ENCODE measurements at regions not wholly inside any gene's neighbourhood (a gene's known extent, or its start where the extent isn't known, plus 50 kb on each side); places are given as distances from the start of the nearest gene placed in this dataset.

- Histone ChIP-seq H3K27ac (ENCODE audit: low read length) (no peak overlapping the region), H4K20me1 (ENCODE audit: insufficient read depth) (no peaks in the 10 kb centered on the region), H3K27me3 (ENCODE audit: insufficient read depth, low read depth, low read length) (no peaks in the 10 kb centered on the region), H3K36me3 (ENCODE audit: insufficient read depth, low read length) (no peaks in the 10 kb centered on the region), H3K9me2 (ENCODE audit: insufficient read depth, low read length) (no peaks in the 10 kb centered on the region), H2AFZ (ENCODE audit: low read depth, low read length) (no peak overlapping the region), H3K4me3 (ENCODE audit: low read length) (no peak overlapping the region), H3K79me2 (replicated peaks; ENCODE audit: insufficient read depth, low read length) (no peaks in the 10 kb centered on the region), H3K9ac (ENCODE audit: low read length) (no peak overlapping the region), H3F3A (ENCODE audit: insufficient read depth, low read length, poor library complexity, severe bottlenecking) (no peaks in the 10 kb centered on the region), H3K4me2 (ENCODE audit: low read length) (no peak overlapping the region), H3K9me3 (ENCODE audit: low read length) (peaks cover 4% of the 10 kb centered on the region)
- TF ChIP-seq SMC3 (conservative IDR thresholded peaks at IDR 0.05; ENCODE audit: poor library complexity), result no peak
- no peak for TF ChIP-seq POLR2AphosphoS5 (IDR thresholded peaks at IDR 0.05)
- TF ChIP-seq RAD21 (conservative IDR thresholded peaks at IDR 0.05), result no peak
- no peak for TF ChIP-seq EP300 (conservative IDR thresholded peaks at IDR 0.05; ENCODE audit: poor library complexity, severe bottlenecking)
- TF ChIP-seq TAF1 (IDR thresholded peaks at IDR 0.05; ENCODE audit: low read depth), result no peak
- TF ChIP-seq, protein P1, sequence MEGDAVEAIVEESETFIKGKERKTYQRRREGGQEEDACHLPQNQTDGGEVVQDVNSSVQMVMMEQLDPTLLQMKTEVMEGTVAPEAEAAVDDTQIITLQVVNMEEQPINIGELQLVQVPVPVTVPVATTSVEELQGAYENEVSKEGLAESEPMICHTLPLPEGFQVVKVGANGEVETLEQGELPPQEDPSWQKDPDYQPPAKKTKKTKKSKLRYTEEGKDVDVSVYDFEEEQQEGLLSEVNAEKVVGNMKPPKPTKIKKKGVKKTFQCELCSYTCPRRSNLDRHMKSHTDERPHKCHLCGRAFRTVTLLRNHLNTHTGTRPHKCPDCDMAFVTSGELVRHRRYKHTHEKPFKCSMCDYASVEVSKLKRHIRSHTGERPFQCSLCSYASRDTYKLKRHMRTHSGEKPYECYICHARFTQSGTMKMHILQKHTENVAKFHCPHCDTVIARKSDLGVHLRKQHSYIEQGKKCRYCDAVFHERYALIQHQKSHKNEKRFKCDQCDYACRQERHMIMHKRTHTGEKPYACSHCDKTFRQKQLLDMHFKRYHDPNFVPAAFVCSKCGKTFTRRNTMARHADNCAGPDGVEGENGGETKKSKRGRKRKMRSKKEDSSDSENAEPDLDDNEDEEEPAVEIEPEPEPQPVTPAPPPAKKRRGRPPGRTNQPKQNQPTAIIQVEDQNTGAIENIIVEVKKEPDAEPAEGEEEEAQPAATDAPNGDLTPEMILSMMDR (IDR thresholded peaks at IDR 0.05; ENCODE audit: poor library complexity, severe bottlenecking), result no peak
- no peak for TF ChIP-seq MXI1 (conservative IDR thresholded peaks at IDR 0.05; ENCODE audit: poor library complexity, severe bottlenecking)
- TF ChIP-seq EZH2 (IDR thresholded peaks at IDR 0.05; ENCODE audit: borderline replicate concordance, insufficient read depth, low read length, poor library complexity, severe bottlenecking), result no peak
- TF ChIP-seq REST (IDR thresholded peaks at IDR 0.05; ENCODE audit: borderline replicate concordance), result no peak
Measured at GRCh38 chr2:234677758-234678538, 181.1 kb upstream of the ARL4C start.

DNA sequence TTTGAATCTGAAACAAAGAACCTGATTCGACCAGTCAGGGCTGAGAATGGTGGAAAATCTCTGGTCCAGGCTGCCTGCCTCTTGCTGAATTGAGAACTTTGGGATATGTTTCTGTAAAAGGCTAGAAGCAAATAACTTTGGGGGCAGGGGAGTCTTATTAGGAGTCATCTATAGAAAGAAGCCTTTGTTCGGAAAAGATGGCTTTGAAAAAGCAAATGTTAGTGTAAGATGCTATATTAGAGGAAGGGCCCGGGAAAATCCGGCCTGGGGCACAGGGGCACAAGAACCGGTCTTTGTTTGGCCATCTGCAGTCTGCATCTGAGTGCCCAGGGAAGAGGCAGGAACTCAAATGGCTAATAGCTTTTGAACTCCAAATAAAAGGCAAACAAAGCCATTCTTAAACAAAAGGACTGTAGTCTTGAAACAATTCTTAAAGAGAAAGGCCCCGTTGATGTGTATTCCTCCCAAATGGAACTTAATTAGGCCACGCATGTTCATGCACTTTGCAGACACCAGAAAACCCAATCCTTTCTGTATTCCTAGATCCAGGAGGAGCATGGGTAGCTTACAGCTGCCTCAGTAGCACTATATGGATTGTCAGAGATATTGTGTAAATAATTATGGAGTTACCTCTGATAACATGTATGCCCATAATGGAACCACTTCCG, 180.0 kb upstream of the ARL4C start:
- Histone ChIP-seq H3K27ac (ENCODE audit: low read length) (no peak overlapping the region), H4K20me1 (ENCODE audit: insufficient read depth) (no peaks in the 10 kb centered on the region), H3K4me3 (ENCODE audit: low read length) (no peak overlapping the region), H3K79me2 (replicated peaks; ENCODE audit: insufficient read depth, low read length) (no peaks in the 10 kb centered on the region), H3K9me3 (ENCODE audit: low read length) (peaks cover 4% of the 10 kb centered on the region), H2AFZ (ENCODE audit: low read depth, low read length) (no peak overlapping the region), H3K27me3 (ENCODE audit: insufficient read depth, low read depth, low read length) (no peaks in the 10 kb centered on the region), H3K9ac (ENCODE audit: low read length) (no peak overlapping the region), H3K36me3 (ENCODE audit: insufficient read depth, low read length) (no peaks in the 10 kb centered on the region), H3K4me2 (ENCODE audit: low read length) (no peak overlapping the region), H3K9me2 (ENCODE audit: insufficient read depth, low read length) (no peaks in the 10 kb centered on the region), H3F3A (ENCODE audit: insufficient read depth, low read length, poor library complexity, severe bottlenecking) (no peaks in the 10 kb centered on the region)
- TF ChIP-seq SMC3 (conservative IDR thresholded peaks at IDR 0.05; ENCODE audit: poor library complexity) (no peak), POLR2AphosphoS5 (IDR thresholded peaks at IDR 0.05) (no peak), TAF1 (IDR thresholded peaks at IDR 0.05; ENCODE audit: low read depth) (no peak), REST (IDR thresholded peaks at IDR 0.05; ENCODE audit: borderline replicate concordance) (no peak), EP300 (conservative IDR thresholded peaks at IDR 0.05; ENCODE audit: poor library complexity, severe bottlenecking) (no peak), RAD21 (conservative IDR thresholded peaks at IDR 0.05) (no peak), MXI1 (conservative IDR thresholded peaks at IDR 0.05; ENCODE audit: poor library complexity, severe bottlenecking) (no peak), EZH2 (IDR thresholded peaks at IDR 0.05; ENCODE audit: borderline replicate concordance, insufficient read depth, low read length, poor library complexity, severe bottlenecking) (no peak)
- TF ChIP-seq, protein P1 (IDR thresholded peaks at IDR 0.05; ENCODE audit: poor library complexity, severe bottlenecking), result no peak
